Astrocyte (in vitro differentiated cells and primary cell): ENCODE measurements at regions not wholly inside any gene's neighbourhood (a gene's known extent, or its start where the extent isn't known, plus 50 kb on each side); places are given as distances from the start of the nearest gene placed in this dataset.
A peak's percentile ranks its signal among the peaks of the same experiment; 100 is the strongest.

ENCODE experiments used
- DNase-seq: peaks from one replicate; pipeline ENCODE4 v3.0.0-alpha.2; 2010; ENCODE audit warnings: low read depth
- FAIRE-seq: peaks from 2 replicates; lab custom pipeline; 2011; peaks lifted over from hg19 to GRCh38; lab: Jason Lieb, UNC
- H2AFZ ChIP-seq: 2 replicates; pipeline ENCODE4 v1.6.0; 2012; ENCODE audit warnings: low read depth, low read length, inconsistent platforms
- H3K27ac ChIP-seq: 2 replicates; pipeline ENCODE4 v1.5.1; 2011; ENCODE audit warnings: low read depth, low read length, inconsistent platforms
- H3K27me3 ChIP-seq: 2 replicates; pipeline ENCODE4 v1.6.0; 2011; ENCODE audit warnings: low read length, inconsistent platforms; ENCODE audit not compliant: insufficient read depth
- H3K36me3 ChIP-seq: 2 replicates; pipeline ENCODE4 v1.5.1; 2011; ENCODE audit warnings: low read length, inconsistent platforms; ENCODE audit not compliant: insufficient read depth
- H3K4me1 ChIP-seq: 2 replicates; pipeline ENCODE4 v1.5.1; 2011; ENCODE audit warnings: low read length, inconsistent platforms; ENCODE audit not compliant: insufficient read depth
- H3K4me2 ChIP-seq: 2 replicates; pipeline ENCODE4 v1.6.0; 2012; ENCODE audit warnings: low read length, inconsistent platforms
- H3K4me3 ChIP-seq: 2 replicates; pipeline ENCODE4 v1.5.1; 2011; ENCODE audit warnings: low read depth, mild to moderate bottlenecking, low read length, inconsistent platforms; ENCODE audit not compliant: insufficient read depth
- H3K79me2 ChIP-seq: 2 replicates; pipeline ENCODE4 v1.6.0; 2012; ENCODE audit warnings: mild to moderate bottlenecking, low read length, inconsistent platforms; ENCODE audit not compliant: insufficient read depth
- H3K9ac ChIP-seq: 2 replicates; pipeline ENCODE4 v1.6.0; 2012; ENCODE audit warnings: mild to moderate bottlenecking, low read length, inconsistent platforms
- H3K9me3 ChIP-seq: 2 replicates; pipeline ENCODE4 v1.5.1; 2012; ENCODE audit warnings: low read depth, mild to moderate bottlenecking, low read length, inconsistent platforms; ENCODE audit not compliant: insufficient read depth
- H4K20me1 ChIP-seq: 2 replicates; pipeline ENCODE4 v1.6.0; 2012; ENCODE audit warnings: low read length, inconsistent platforms; ENCODE audit not compliant: insufficient read depth
- H3K27ac Mint-ChIP-seq: one replicate; pipeline ENCODE4 v1.8.0; 2021; ENCODE audit warnings: mild to moderate bottlenecking, mixed read lengths; ENCODE audit not compliant: unreplicated experiment
- H3K27me3 Mint-ChIP-seq: one replicate; pipeline ENCODE4 v1.8.0; 2021; ENCODE audit warnings: low read depth, mixed read lengths; ENCODE audit not compliant: unreplicated experiment
- H3K36me3 Mint-ChIP-seq: one replicate; pipeline ENCODE4 v1.8.0; 2021; ENCODE audit warnings: low read depth, mixed read lengths; ENCODE audit not compliant: unreplicated experiment
- H3K4me1 Mint-ChIP-seq: one replicate; pipeline ENCODE4 v1.8.0; 2021; ENCODE audit warnings: low read depth, mixed read lengths; ENCODE audit not compliant: unreplicated experiment
- H3K4me3 Mint-ChIP-seq: one replicate; pipeline ENCODE4 v1.8.0; 2021; ENCODE audit warnings: mild to moderate bottlenecking, moderate library complexity, mixed read lengths; ENCODE audit not compliant: unreplicated experiment
- H3K9me3 Mint-ChIP-seq: one replicate; pipeline ENCODE4 v1.8.0; 2021; ENCODE audit warnings: mild to moderate bottlenecking, mixed read lengths; ENCODE audit not compliant: unreplicated experiment
- CTCF ChIP-seq: IDR thresholded peaks from 2 replicates; pipeline ENCODE4 v1.5.1; 2011; ENCODE audit warnings: low read depth, mild to moderate bottlenecking, inconsistent platforms, low read length, moderate library complexity; ENCODE audit not compliant: insufficient read depth
- EZH2 ChIP-seq: IDR thresholded peaks from 2 replicates; pipeline ENCODE4 v1.6.1; 2012; ENCODE audit warnings: mild to moderate bottlenecking, low read length, inconsistent platforms; ENCODE audit not compliant: insufficient read depth

GRCh38 chr5:142516732-142517131, 169.2 kb downstream of the FGF1 start:
- peaks cover 30% of the 10 kb centered on the region for H3K4me1 Mint-ChIP-seq
- Histone ChIP-seq H3K36me3 (no peaks in the 10 kb centered on the region), H3K79me2 (no peaks in the 10 kb centered on the region), H3K9ac (no peak overlapping the region), H3K9me3 (no peaks in the 10 kb centered on the region), H3K4me3 (no peak overlapping the region), H4K20me1 (no peaks in the 10 kb centered on the region), H3K27me3 (no peaks in the 10 kb centered on the region), H3K27ac (no peak overlapping the region), H2AFZ (no peak overlapping the region), H3K4me2 (no peak overlapping the region), H3K4me1 (peaks cover 33% of the 10 kb centered on the region)
- H3K9me3 Mint-ChIP-seq, result peaks cover 12% of the 10 kb centered on the region
- no peak for DNase-seq
- H3K4me3 Mint-ChIP-seq, result no peak overlapping the region
- no peaks in the 10 kb centered on the region for H3K27me3 Mint-ChIP-seq
- no peak overlapping the region for H3K27ac Mint-ChIP-seq
- peaks cover 6% of the 10 kb centered on the region for H3K36me3 Mint-ChIP-seq
- no peak for TF ChIP-seq EZH2
- TF ChIP-seq CTCF, result no peak
- no peak for FAIRE-seq

GRCh38 chr5:142515036-142515435, 170.9 kb downstream of the FGF1 start:
- Histone ChIP-seq H2AFZ (no peak overlapping the region), H3K4me2 (peak overlapping the region; percentile 1), H3K27ac (peak overlapping the region; percentile 50), H4K20me1 (no peaks in the 10 kb centered on the region), H3K27me3 (no peaks in the 10 kb centered on the region), H3K9me3 (no peaks in the 10 kb centered on the region), H3K4me3 (no peak overlapping the region), H3K79me2 (no peaks in the 10 kb centered on the region), H3K9ac (no peak overlapping the region), H3K36me3 (no peaks in the 10 kb centered on the region), H3K4me1 (peaks cover 28% of the 10 kb centered on the region)
- no peak overlapping the region for H3K27ac Mint-ChIP-seq
- H3K4me3 Mint-ChIP-seq, result no peak overlapping the region
- FAIRE-seq (no peak), DNase-seq (no peak)
- H3K36me3 Mint-ChIP-seq, result peaks cover 6% of the 10 kb centered on the region
- peaks cover 12% of the 10 kb centered on the region for H3K9me3 Mint-ChIP-seq
- no peaks in the 10 kb centered on the region for H3K27me3 Mint-ChIP-seq
- H3K4me1 Mint-ChIP-seq, result peaks cover 18% of the 10 kb centered on the region
- TF ChIP-seq EZH2 (no peak), CTCF (no peak)

GRCh38 chr5:142514196-142514595, 171.7 kb downstream of the FGF1 start:
- Histone ChIP-seq H3K9me3 (no peaks in the 10 kb centered on the region), H3K4me1 (peaks cover 28% of the 10 kb centered on the region), H3K4me3 (no peak overlapping the region), H4K20me1 (no peaks in the 10 kb centered on the region), H3K79me2 (no peaks in the 10 kb centered on the region), H3K4me2 (peak overlapping the region; percentile 1), H2AFZ (no peak overlapping the region), H3K27me3 (no peaks in the 10 kb centered on the region), H3K27ac (no peak overlapping the region), H3K36me3 (no peaks in the 10 kb centered on the region), H3K9ac (no peak overlapping the region)
- FAIRE-seq (no peak), DNase-seq (no peak)
- TF ChIP-seq EZH2 (no peak), CTCF (no peak)
- no peak overlapping the region for H3K27ac Mint-ChIP-seq
- H3K27me3 Mint-ChIP-seq, result no peaks in the 10 kb centered on the region
- no peak overlapping the region for H3K4me3 Mint-ChIP-seq
- peaks cover 12% of the 10 kb centered on the region for H3K9me3 Mint-ChIP-seq
- H3K4me1 Mint-ChIP-seq, result peaks cover 18% of the 10 kb centered on the region
- peaks cover 6% of the 10 kb centered on the region for H3K36me3 Mint-ChIP-seq
